Panc1 (cell line): ENCODE measurements at regions not wholly inside any gene's neighbourhood (a gene's known extent, or its start where the extent isn't known, plus 50 kb on each side); places are given as distances from the start of the nearest gene placed in this dataset.

Experiments used
- CTCF ChIP-seq: fragments of 450-650 bp; IDR thresholded peaks from 2 replicates; pipeline ENCODE4 v1.5.1; 2017; ENCODE audit warnings: mild to moderate bottlenecking
- POLR2AphosphoS5 ChIP-seq: IDR thresholded peaks from 2 replicates; pipeline ENCODE4 v1.6.1; 2012; ENCODE audit warnings: mild to moderate bottlenecking, low read depth, low read length, moderate library complexity
- REST ChIP-seq, 2 experiments: IDR thresholded peaks; 2 replicates each; pipeline ENCODE4 v1.6.1; 2011 to 2012; ENCODE audit warnings: low read depth in 2 of 2, control low read depth in 1 of 2, low read length in 1 of 2, mild to moderate bottlenecking in 1 of 2, moderate library complexity in 1 of 2; ENCODE audit not compliant: insufficient read depth in 1 of 2
- SIN3A ChIP-seq: IDR thresholded peaks from 2 replicates; pipeline ENCODE4 v1.6.1; 2012; ENCODE audit warnings: low read depth, mild to moderate bottlenecking, low read length, moderate library complexity, borderline replicate concordance; ENCODE audit not compliant: insufficient read depth
- TCF7L2 ChIP-seq: IDR thresholded peaks from 2 replicates; pipeline ENCODE4 v1.6.1; 2011; ENCODE audit warnings: mild to moderate bottlenecking, low read depth, low read length, inconsistent platforms

GRCh38 chr17:72538443-72538842, 417.6 kb downstream of the SOX9 start:
- no peak for TF ChIP-seq CTCF
- TF ChIP-seq POLR2AphosphoS5, result no peak
- no peak for TF ChIP-seq TCF7L2
- no peak for TF ChIP-seq REST (IDR thresholded peaks at IDR 0.05; ENCODE audit: insufficient read depth in 1 of 2, low read depth in 2 of 2, low read length in 1 of 2)
- TF ChIP-seq SIN3A, result no peak
